B cell (primary cell): ENCODE measurements at regions not wholly inside any gene's neighbourhood (a gene's known extent, or its start where the extent isn't known, plus 50 kb on each side); places are given as distances from the start of the nearest gene placed in this dataset.

Experiments
- ATAC-seq: fragments of 200-7000 bp; cut with Tn5 transposase; one replicate; pipeline ENCODE4 v1.10.0; 2021; ENCODE audit warnings: low read depth, mild to moderate bottlenecking, moderate number of reproducible peaks, moderate library complexity
- CTCF ChIA-PET: fragments of 350-600 bp; sonication (Branson Sonifier 250); formaldehyde crosslinking; loops from one replicate; lab custom pipeline; 2021; ENCODE audit warnings: antibody characterized with exemption, inconsistent platforms; lab: Charles Lee
- POLR2A ChIA-PET: fragments of 350-600 bp; sonication (Branson Sonifier 250); formaldehyde crosslinking; loops from one replicate; lab custom pipeline; 2021; ENCODE audit warnings: antibody characterized with exemption; lab: Charles Lee
- DNase-seq: peaks from one replicate; pipeline ENCODE4 v3.0.0; 2013
- H2AFZ ChIP-seq: 2 replicates; pipeline ENCODE4 v1.6.1; 2012; ENCODE audit warnings: mild to moderate bottlenecking, low read depth, low read length; ENCODE audit not compliant: insufficient read depth, poor library complexity, severe bottlenecking
- H3K27ac ChIP-seq, 2 donors: 1 replicate in 1 of 2; 2 replicates in 1 of 2; pipeline ENCODE4 v1.5.1; 2012 to 2013; ENCODE audit warnings: low read length in 2 of 2, mild to moderate bottlenecking in 2 of 2, moderate library complexity in 1 of 2
- H3K27me3 ChIP-seq, 4 experiments: fragments of 200-600 bp in 1 of 4; sonication (generic) in 1 of 4; replicated peaks in 1 of 4; 1 replicate in 2 of 4; 2 replicates in 2 of 4; pipeline versions ENCODE4 v1.6.1 to v1.7.0; 2013 to 2016; ENCODE audit warnings: low read length in 3 of 4, mild to moderate bottlenecking in 2 of 4, mixed read lengths in 1 of 4, moderate library complexity in 1 of 4; ENCODE audit not compliant: insufficient read depth in 4 of 4, control insufficient read depth in 3 of 4; ENCODE audit errors: control extremely low read depth in 1 of 4
- H3K36me3 ChIP-seq, 2 experiments: replicated peaks in 1 of 2; 1 replicate in 1 of 2; 2 replicates in 1 of 2; pipeline versions ENCODE4 v1.6.1 to v1.7.1; 2013; ENCODE audit warnings: low read length in 1 of 2; ENCODE audit not compliant: insufficient read depth in 2 of 2, control insufficient read depth in 1 of 2; ENCODE audit errors: control extremely low read depth in 1 of 2, extremely low read depth in 1 of 2
- H3K4me1 ChIP-seq, 2 donors: fragments of 200-600 bp in 1 of 2; sonication (generic) in 1 of 2; 1 replicate in 1 of 2; 2 replicates in 1 of 2; pipeline versions ENCODE4 v1.5.1 to v1.6.1; 2013 to 2017; ENCODE audit warnings: low read length in 2 of 2; ENCODE audit not compliant: control insufficient read depth in 2 of 2, insufficient read depth in 2 of 2
- H3K4me2 ChIP-seq: replicated peaks from 2 replicates; pipeline ENCODE3; 2012; ENCODE audit warnings: mild to moderate bottlenecking, low read depth, low read length; ENCODE audit not compliant: poor library complexity, severe bottlenecking
- H3K4me3 ChIP-seq, 5 experiments: fragments of 200-600 bp in 1 of 5; sonication (generic) in 1 of 5; 1 replicate in 3 of 5; 2 replicates in 2 of 5; pipeline versions ENCODE4 v1.5.1 to v1.7.0; 2011 to 2016; ENCODE audit warnings: low read length in 4 of 5, mild to moderate bottlenecking in 4 of 5, low read depth in 2 of 5, control low read depth in 1 of 5, moderate library complexity in 1 of 5; ENCODE audit not compliant: insufficient read depth in 1 of 5; ENCODE audit errors: control extremely low read depth in 1 of 5, extremely low read depth in 1 of 5
- H3K79me2 ChIP-seq: fragments of 200-600 bp; sonication (generic); one replicate; pipeline ENCODE4 v1.6.0; 2016; ENCODE audit warnings: low read length; ENCODE audit not compliant: control insufficient read depth, insufficient read depth
- H3K9ac ChIP-seq: fragments of 200-600 bp; sonication (generic); 2 replicates; pipeline ENCODE4 v1.6.1; 2017; ENCODE audit warnings: mild to moderate bottlenecking, low read length, moderate library complexity
- H3K9me3 ChIP-seq, 3 donors: one replicate each; pipeline versions ENCODE4 v1.6.1 to v1.7.1; 2013; ENCODE audit warnings: low read length in 2 of 3; ENCODE audit not compliant: control insufficient read depth in 2 of 3, insufficient read depth in 1 of 3; ENCODE audit errors: control extremely low read depth in 1 of 3
- H4K20me1 ChIP-seq: 2 replicates; pipeline ENCODE4 v1.6.0; 2012; ENCODE audit warnings: mild to moderate bottlenecking, low read length; ENCODE audit not compliant: insufficient read depth, control insufficient read depth, poor library complexity, severe bottlenecking
- H3K27ac Mint-ChIP-seq: one replicate; pipeline ENCODE4 v1.8.0; 2021; ENCODE audit warnings: mixed read lengths
- H3K27me3 Mint-ChIP-seq: one replicate; pipeline ENCODE4 v1.8.0; 2021; ENCODE audit warnings: mixed read lengths
- H3K4me1 Mint-ChIP-seq: one replicate; pipeline ENCODE4 v1.8.0; 2021; ENCODE audit warnings: mixed read lengths
- H3K4me3 Mint-ChIP-seq: one replicate; pipeline ENCODE4 v1.8.0; 2021; ENCODE audit warnings: mixed read lengths
- H3K9me3 Mint-ChIP-seq: one replicate; pipeline ENCODE4 v1.8.0; 2022; ENCODE audit warnings: mixed read lengths; ENCODE audit not compliant: insufficient read depth
- CTCF ChIP-seq: fragments of 200-600 bp; IDR thresholded peaks from one replicate; pipeline ENCODE4 v1.8.0; 2022; ENCODE audit warnings: antibody characterized with exemption, mild to moderate bottlenecking
- EZH2 ChIP-seq: IDR thresholded peaks from 2 replicates; pipeline ENCODE4 v1.6.1; 2012; ENCODE audit warnings: borderline replicate concordance, low read depth, mild to moderate bottlenecking, moderate library complexity, low read length; ENCODE audit not compliant: insufficient read depth, poor library complexity, severe bottlenecking
- whole genome bisulfite sequencing: methylation state at CpG from one replicate; pipeline ENCODE4 v1.1.5; 2013; ENCODE audit warnings: missing lambda C conversion rate; ENCODE audit not compliant: insufficient coverage; 5-methylcytosine and 5-hydroxymethylcytosine counted together
- intact Hi-C: fragments of 100-400 bp; cut with micrococcal nuclease; formaldehyde crosslinking; loops from one replicate; pipeline ENCODE4 v1.10.0; 2022

DNA sequence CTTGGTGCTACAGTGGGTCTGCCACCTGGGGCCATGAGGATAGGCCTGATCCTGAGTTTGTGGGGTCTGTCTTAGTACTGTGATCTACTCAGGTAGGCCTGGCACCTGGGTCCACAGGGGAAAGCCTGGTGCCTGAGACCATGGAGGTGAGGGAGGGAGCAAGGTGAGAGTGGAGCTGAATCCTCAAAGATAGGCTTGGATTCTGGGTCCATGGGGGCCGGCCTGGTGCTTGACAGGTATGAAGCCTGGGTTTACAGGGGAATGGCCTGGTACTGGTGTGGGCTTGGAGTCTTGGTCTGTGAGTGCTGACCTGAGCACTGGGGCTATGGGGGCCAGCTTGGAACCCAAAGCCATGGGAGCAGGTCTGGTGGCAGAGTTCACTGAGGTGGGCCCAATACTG lies 439.2 kb upstream of the SMARCA2 start:
- Mint-ChIP-seq H3K27me3 (no peaks in the 10 kb centered on the region), H3K4me1 (no peaks in the 10 kb centered on the region), H3K4me3 (no peak overlapping the region), H3K27ac (no peak overlapping the region), H3K9me3 (no peaks in the 10 kb centered on the region)
- Histone ChIP-seq H3K27ac (no peak overlapping the region), H3K4me1 (no peaks in the 10 kb centered on the region), H3K9ac (no peak overlapping the region), H3K4me2 (no peak overlapping the region), H3K9me3 (peaks cover 0 to 8% (median 0%) of the 10 kb centered on the region in 3 donors), H4K20me1 (no peaks in the 10 kb centered on the region), H3K79me2 (no peaks in the 10 kb centered on the region), H3K27me3 (no peaks in the 10 kb centered on the region), H3K36me3 (no peaks in the 10 kb centered on the region), H3K4me3 (no peak overlapping the region), H2AFZ (no peak overlapping the region)
- TF ChIP-seq CTCF (no peak), EZH2 (no peak)
- DNase-seq = no peak
- POLR2A ChIA-PET = no interaction called here
- no peak for ATAC-seq
- intact Hi-C loops = no loop called here
- CTCF ChIA-PET = no interaction called here
- 81% methylated on average over 1 of the region's 1 CpG for WGBS

DNA sequence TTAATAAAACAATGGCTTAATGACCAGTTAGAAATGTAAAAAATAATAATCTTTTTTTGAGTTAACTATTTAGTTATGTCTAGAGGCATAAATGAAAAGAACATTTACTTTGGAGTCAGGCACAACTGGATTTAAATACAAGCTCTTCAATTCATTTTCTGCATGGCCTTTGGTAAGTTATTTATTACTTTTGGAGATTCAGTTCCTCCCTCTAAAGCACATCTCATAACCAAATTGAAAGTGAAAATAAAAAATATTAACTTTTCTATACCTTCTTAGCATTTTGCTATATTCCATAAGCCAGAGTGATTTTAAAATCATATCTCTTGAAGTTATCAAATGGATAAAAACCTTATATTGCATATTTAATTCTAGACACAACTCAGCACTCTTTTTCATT lies 434.9 kb upstream of the SMARCA2 start:
- H3K27ac Mint-ChIP-seq = no peak overlapping the region
- CTCF ChIA-PET = no interaction called here
- H3K79me2 ChIP-seq = no peaks in the 10 kb centered on the region
- intact Hi-C loops = no loop called here
- TF ChIP-seq CTCF = no peak
- no peak for TF ChIP-seq EZH2
- POLR2A ChIA-PET = no interaction called here
- no peaks in the 10 kb centered on the region for H3K27me3 ChIP-seq
- H3K4me2 ChIP-seq = no peak overlapping the region
- H3K4me3 ChIP-seq = no peak overlapping the region
- DNase-seq = no peak
- no peak overlapping the region for H2AFZ ChIP-seq
- H3K9me3 Mint-ChIP-seq = no peaks in the 10 kb centered on the region
- no peak overlapping the region for H3K4me3 Mint-ChIP-seq
- no peak overlapping the region for H3K27ac ChIP-seq
- no peaks in the 10 kb centered on the region for H3K36me3 ChIP-seq
- peaks cover 0 to 8% (median 0%) of the 10 kb centered on the region in 3 donors for H3K9me3 ChIP-seq
- H3K4me1 Mint-ChIP-seq = no peaks in the 10 kb centered on the region
- H3K9ac ChIP-seq = no peak overlapping the region
- ATAC-seq = no peak
- H4K20me1 ChIP-seq = no peaks in the 10 kb centered on the region
- no peaks in the 10 kb centered on the region for H3K4me1 ChIP-seq
- H3K27me3 Mint-ChIP-seq = no peaks in the 10 kb centered on the region
